ENCODE measurements at regions not wholly inside any gene's neighbourhood (a gene's known extent, or its start where the extent isn't known, plus 50 kb on each side); places are given as distances from the start of the nearest gene placed in this dataset.

DNA sequence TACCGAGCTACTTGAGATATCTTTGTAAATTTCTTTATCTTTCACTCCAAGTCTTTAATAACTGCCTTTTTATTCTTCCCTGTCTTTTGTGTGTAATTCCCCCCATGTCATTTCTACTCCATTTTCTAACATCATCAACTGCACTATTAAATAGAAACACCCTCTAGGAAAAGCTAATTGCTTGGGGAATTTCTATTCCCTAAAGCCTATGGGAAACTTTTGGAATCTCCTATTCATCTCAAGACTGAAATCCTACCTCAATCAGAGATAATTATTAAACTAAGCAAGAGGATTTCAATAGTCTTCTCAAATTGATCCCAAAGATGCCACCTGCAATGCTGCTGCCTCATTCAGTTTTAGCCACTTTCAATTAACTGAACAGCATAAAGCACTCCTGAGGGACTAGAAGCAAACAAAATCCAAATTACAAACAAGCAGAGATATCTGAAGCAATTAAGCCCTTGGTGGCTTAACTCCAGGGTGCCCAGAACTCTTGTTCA is 598.7 kb downstream of the IGSF11 start (continued):
- TF ChIP-seq EP300 (IDR thresholded peaks at IDR 0.05; ENCODE audit: borderline replicate concordance in 1 of 2, low read depth in 2 of 2, low read length in 2 of 2), result no peak
- TF ChIP-seq CHD1 (IDR thresholded peaks at IDR 0.05; ENCODE audit: low read depth, low read length), result no peak
- no peak for TF ChIP-seq JUND (IDR thresholded peaks at IDR 0.05; ENCODE audit: low read length)
- TF ChIP-seq BRCA1 (IDR thresholded peaks at IDR 0.05; ENCODE audit: low read depth, low read length), result no peak
- TF ChIP-seq, protein P1, sequence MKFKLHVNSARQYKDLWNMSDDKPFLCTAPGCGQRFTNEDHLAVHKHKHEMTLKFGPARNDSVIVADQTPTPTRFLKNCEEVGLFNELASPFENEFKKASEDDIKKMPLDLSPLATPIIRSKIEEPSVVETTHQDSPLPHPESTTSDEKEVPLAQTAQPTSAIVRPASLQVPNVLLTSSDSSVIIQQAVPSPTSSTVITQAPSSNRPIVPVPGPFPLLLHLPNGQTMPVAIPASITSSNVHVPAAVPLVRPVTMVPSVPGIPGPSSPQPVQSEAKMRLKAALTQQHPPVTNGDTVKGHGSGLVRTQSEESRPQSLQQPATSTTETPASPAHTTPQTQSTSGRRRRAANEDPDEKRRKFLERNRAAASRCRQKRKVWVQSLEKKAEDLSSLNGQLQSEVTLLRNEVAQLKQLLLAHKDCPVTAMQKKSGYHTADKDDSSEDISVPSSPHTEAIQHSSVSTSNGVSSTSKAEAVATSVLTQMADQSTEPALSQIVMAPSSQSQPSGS (IDR thresholded peaks at IDR 0.05; ENCODE audit: low read length), result no peak
